GM19240 (cell line): ENCODE measurements at regions not wholly inside any gene's neighbourhood (a gene's known extent, or its start where the extent isn't known, plus 50 kb on each side); places are given as distances from the start of the nearest gene placed in this dataset.

ENCODE experiments used
- DNase-seq: peaks from one replicate; pipeline ENCODE4 v3.0.0; 2011; ENCODE audit warnings: low spot score; ENCODE audit not compliant: insufficient read length

DNA sequence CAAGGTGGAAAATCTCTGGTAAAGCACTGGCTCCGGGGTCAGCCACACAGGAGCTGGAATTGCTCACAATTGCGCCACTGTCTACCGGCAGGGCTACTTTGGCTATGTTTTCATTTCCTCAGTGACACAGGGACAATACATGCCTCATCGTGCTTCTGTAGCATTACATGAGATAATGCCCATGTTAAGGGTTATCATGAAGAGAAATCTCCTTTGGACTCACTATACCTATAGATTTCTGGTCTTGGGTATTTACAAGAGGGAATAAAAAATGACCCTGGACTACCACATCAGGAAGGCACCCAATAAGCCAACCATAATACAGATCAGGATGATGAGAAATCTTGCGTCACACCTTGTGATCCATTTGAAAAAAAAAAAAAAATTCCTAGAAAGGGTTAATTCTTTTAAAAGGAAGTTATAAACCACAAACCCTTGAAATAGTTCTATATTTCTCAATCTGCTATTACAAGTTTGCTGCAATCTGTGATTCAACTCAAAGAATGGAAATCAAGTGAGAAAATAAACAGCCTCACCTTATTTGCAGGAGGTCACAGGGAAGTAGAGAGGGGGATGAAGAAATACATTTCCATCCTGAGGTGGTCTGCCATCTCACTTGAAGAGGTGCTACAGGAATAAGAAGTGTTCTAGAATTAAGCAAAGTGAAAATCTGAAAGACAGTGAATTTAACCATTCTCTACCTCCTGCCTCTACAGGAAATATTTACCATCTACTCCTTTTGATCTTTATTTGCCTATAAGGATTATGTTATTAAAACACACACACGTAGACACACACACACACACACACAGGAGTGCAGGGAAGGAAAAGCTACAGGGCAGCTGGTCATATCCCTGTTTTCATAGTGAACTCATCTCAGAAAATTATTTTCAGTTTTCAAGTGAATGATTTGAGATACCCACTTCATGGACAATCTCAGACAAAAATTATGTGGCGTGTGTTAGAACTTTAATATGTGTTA lies 231.3 kb upstream of the CELF2 start:
- DNase-seq: no peak

DNA sequence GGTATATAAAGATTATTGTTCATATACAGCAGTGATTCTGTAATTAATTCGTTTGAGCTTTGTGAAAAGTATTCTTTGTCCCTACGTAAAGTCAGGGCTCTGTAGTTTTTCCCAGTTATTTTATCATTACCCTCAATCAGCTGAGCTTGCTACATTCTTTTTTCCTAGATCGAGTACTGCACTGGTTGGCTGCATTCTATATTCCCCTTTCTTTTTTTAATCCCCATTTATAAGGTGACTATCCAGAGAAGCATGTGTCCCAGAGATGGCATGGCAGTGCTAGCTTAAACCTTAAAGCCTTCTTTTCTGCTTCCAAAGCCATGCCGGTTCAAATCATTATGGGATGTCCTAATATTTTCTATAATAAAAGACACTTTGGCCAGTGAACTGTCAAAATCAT lies 230.1 kb upstream of the CELF2 start:
- no peak for DNase-seq

DNA sequence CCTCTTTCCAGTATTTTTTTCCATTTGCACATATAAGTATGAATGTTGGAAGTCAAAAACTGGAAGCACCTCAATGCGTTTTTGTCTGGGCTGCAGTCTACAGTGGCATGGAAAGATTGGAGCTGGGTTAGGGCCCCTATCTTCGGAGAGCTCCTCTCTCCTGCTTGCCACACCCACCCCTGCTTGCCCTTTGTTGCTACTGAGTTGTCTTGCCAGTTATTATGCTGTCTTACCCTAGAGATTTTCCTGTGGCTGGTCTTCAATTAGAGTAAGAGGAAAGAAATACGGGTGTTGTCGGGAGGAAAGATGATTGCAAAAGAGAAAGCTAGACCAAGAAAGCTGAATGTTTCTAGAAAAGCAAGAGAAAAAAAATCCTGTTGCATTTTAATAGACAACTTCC lies 228.9 kb upstream of the CELF2 start:
- no peak for DNase-seq

DNA sequence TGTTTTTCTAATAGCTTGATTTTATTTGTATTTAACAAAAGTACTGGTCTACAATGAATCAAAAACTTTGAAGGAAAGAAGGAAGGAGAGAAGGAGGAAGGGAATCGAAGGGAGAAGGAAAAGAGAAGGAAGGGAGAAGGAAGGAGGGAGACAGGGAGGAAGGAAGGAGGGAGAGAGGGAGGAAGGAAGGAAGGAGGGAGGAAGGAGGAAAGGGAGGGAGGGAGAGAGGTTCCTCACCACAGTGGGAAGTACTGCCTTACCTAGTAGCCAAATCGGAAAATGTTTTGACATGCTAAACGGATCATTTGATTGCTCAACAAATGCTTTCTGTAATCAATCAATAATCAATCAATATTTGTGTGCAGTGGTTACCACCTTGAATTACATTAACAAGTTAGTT lies 225.8 kb upstream of the CELF2 start:
- no peak for DNase-seq

DNA sequence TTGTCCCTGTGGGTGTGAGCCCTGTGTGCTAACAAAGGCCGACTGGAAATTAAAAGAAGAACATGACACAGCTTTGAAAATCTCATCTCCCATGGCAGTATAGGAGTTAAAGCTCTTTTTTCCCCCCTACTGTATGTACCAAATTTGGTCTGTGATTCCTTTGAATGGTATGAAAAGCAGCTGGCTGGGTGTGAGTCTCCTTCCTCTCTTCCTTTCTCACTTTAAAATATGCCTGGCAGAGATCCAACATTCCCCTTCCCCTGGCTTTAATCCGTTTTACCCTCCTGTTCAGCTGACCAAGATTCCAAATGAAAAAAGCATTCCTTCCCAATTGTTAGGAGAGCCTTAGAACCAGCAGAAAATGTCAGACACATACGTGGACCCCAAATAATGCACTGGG lies 225.0 kb upstream of the CELF2 start:
- no peak for DNase-seq

DNA sequence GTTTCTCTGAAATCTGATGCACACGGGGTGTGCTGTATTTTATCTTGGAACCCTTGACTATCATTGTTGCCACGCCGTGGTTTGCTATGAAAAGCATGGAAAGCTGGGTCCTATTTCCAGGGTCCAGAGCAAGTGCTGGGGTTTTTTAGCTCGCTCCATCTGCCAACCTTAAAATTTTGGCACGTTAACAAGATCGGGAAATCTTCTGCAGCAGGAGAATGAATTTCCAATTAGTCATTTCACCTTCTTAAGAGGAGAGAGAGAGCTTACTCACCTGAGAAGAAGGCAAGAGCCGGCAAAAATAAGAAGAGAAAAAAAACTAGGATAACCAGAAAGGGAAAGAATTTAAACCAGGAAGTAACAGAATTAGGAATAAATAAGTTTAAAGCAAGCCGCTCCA lies 223.6 kb upstream of the CELF2 start:
- no peak for DNase-seq

DNA sequence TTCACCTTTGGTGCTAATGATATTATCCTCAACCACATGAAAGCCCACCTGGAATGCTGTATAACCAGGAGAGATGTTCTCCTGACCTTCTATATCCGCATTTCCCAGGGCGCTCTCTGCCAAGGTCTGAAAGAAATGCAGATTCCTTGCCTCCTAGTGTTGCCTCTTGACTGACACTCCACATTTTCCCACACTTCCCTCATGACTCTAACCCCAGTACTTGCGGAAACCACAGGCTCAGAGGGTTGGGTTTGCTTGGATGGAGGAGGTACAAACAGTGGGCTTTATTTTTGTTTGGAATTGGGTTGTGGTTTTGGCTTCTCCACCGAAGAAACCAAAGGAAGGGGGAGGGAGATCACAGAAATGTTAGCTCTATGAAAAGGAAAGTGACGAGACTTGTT lies 222.9 kb upstream of the CELF2 start:
- no peak for DNase-seq

DNA sequence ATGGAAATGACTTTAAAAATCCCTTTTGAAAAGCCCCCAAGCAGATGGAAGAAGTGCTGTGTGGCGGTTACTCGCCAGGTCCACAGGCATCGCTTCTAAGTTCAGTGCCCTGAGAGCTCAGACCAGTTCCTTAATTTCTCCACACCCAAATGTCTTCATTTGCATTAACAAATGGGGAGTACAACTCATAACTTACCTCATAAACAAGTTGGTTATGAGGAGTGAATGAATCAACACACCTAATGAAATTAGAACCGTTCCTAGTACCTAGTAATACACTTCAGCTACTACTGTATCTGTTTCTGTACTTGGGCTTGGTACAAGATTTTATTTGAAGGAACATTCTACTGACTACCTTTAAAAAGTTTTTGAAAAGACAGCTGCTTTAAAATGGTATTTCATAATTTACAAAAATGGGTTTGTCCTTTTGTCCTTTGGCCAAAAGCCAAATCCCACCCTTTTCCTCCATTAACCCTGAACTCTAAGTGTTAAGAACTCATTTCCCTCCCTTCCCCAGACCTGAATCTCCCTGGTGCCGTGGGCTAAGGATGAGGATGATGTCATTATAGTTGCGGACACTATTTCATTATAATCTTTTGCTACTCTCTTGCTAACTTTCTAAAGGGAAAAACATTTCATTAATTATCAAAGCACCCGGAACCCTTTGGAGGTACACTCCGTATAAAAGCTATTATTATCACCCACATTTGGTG lies 221.5 kb upstream of the CELF2 start:
- no peak for DNase-seq

DNA sequence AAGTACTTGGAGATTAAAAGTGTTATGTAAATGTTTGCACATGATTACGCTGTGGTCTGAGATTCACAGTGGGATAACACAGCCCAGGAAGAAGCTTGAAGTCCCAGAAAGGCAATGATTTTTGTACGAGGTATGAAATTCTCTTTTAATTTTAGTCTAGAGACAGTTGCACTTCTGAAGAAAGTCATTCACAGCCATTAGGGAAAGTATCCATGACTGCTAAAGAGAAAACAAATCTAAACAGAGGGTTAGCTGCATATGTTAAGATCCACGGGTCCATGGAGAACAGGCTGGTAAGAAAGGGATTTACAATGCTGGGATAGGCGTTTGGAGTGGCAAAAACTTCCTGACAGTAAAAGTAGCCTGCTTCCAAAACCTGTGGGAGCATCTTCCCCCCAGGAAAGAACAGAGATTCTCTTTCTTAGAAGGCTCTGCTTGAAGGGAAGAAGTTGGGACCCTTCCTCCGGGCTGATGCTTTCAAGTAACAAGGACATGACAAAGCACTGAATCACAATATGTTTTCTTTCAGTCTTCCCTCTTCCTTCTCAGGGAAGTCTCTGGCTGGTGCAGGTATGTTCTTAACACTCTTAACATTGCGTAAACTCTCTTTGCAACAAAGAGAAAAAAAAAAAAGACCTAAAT lies 220.8 kb upstream of the CELF2 start:
- no peak for DNase-seq

DNA sequence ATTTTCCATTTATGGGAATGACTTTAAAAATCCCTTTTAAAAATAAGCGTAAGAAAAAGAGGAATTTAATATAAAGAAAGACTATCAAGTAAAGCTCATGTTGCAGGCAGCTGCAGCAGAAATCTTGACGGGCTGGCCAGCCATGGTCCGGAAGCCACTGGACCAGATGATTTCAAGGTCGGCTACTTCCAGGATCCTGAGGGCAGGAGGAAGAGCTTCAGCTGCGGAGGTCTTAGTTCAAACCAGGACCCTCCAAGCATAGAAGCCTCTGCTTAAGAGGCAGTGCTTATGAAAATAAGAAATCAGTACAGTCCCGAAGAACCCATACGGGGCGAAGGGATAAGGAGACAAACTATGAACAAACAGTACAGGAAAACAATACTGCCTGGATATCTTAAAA lies 220.2 kb upstream of the CELF2 start:
- DNase-seq: no peak

DNA sequence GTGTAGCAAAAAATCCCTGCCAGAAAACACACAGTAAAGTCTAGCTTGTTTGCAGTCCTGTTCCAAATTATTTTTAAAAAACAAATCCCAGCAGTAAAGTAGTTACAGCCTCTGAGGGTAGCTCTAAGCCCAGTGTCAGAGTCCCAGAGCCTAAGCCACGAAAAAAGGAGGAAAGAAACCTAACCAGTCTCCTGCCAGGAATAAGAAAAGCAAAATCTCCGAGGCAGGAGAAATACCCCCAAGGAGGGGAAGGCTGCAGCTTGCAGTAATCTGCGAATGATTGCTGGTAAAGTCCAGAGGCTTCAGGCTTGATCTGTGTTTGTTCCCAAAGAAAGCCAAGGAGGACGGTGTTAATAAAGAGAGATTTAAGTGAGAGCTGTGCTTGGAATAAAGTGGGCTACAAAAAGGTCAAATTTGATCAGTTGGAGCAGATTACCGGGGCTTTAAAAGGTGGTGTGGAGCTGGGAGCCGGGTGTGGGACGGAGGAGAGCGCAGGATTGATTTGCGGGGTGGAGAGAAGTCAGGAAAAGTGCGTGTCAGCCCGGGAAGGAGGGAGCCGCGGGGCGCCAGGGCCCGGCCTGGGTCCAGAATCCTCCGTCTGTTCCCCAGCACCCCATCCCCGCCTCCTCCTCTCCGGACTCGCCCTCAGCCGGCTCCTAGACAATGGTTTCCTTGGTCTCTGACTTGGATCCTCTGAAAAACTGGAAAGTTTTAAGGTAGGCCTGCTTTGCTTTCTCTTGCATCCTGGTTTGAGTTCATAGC lies 219.4 kb upstream of the CELF2 start:
- no peak for DNase-seq

DNA sequence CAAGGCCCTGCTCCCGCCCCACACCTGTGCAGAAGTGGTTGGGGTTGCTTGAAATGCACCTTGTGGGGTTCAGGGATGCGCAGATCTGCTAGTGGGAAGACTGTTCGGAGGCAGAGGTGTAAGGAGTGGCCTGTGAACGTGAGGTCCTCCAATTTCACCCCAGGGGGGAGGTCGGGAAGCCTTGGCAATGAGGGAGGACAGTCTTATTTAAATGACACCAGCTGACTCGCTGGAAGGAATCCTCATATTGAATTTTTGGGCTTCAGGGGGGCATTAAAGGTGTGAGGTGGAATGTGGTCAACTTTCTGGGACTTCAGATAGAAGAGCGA lies 218.8 kb upstream of the CELF2 start:
- DNase-seq: no peak

DNA sequence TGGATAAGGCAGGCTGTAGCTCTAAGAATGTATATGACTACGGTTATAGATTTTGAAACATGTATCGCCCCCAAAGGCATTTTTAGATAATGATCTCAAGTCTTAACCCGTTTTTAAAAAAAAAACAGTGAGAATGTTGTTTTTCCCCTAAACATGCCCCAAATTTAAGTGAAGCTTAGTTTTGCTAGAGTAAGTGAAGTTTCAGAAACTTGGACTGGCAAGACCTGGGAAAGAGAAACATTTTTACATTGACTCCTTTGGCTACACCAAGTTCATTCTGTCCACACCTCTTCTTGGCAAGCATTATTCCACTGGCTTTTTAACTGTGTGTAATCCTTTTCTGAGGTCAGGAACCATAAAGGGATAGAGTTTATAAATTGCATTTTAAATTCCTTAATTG lies 216.7 kb upstream of the CELF2 start:
- DNase-seq: no peak

DNA sequence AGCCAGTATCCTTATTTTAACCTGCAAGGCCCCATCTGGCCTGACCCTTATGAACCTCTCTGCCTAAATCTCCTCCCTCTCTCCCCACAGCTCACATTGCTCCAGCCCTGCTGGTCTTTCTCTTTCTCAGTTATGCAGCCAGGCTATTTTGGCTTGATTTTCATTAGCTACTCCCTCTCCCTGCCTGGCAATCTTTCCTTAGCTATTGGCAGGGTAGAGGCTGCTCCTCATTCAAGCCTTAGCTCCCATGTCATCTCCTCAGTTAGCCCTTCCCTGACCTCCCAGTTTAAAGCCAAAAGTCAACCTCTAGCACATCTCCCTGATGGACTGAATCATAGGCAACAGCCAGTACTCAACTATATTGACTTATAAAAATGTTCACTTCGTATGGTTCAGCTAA lies 214.4 kb upstream of the CELF2 start:
- no peak for DNase-seq

DNA sequence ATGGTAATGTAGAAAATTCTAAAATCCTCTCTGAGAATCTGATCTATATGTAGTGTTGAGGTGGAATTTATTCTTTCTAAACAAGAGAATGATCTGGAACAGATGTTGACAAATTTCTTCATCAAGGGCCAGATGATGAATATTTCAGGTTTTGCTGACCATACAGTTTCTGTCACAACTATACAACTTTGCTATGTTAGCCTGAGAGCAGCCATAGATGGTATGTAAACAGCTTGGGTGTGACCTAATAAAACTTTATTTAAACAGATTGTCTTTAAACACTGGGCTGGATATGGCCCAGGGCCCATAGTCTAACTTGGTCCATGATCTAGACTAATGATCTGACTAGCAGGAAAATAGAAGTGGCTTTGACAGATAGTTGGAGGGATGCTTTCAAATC lies 213.6 kb upstream of the CELF2 start:
- no peak for DNase-seq

DNA sequence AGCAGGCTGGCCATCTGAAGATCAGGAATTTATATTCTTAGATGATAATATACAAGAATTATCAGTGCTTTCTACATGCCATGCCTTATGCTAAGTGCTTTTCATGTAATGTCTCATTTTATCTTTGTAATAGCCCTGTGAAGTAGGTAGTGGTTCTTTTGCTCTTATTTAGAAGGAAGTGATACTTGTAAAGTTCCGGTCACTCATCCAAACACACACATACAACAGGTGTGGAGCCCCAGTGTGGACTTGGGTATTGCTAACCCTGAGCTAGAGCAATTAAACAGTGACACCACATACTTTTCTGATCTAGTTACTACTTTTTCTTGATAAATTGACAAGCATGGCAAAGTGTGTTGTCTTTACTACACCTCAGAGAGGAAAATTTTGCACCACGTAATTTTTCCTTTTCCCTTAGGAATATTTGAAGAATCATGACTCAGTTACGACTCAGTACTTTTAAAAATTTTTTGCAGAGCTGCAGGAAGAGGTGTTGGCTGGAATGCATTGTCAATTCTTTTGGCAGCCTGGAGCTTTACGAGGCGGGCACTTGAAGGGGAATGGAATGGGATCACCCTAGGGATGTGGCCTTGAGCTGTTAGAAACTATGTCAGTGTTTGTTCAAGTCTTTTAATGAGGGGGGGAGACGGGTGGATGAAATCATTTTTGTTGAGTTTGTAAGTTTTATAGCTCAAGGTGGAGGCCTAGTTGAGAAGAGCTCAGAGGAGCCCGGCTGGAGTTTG lies 212.5 kb upstream of the CELF2 start:
- DNase-seq: no peak

DNA sequence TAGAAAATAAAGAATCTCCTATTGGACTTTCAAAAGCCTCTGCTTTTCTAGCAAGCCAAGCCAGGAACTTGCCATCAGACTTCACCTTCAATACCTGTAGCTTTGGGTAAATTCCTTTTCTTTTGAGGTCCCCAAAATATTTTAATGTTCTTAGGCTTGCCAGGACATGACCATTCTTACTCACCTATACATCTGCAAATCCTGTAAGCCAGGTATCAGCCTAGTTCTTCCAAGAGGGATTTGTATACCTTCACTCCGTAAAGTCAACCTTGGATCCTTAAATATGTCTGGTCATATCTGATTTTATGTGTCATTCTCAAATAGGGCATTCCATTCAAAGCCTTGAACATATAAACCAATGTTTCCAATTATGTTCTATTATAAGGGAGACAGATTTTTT lies 210.6 kb upstream of the CELF2 start:
- DNase-seq: no peak

DNA sequence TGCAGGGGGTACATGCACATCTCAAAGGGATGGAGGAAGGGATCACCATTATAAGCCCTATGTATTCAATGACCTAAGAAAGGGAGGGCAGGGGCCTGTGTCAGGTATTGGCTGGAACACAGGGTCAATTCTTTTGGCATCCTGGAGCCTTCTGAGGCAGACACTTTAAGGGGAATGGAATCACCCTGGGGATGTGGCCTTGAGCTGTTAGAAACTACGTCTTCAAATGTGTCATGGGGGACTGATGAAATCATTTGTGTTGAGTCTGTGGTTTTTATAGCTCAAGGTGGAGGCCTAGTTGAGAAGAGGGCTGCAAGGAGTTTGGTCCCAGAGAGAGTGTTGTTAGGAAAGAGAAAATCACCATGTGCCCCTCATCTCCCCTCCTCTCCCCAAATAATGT lies 206.1 kb upstream of the CELF2 start:
- DNase-seq: no peak

DNA sequence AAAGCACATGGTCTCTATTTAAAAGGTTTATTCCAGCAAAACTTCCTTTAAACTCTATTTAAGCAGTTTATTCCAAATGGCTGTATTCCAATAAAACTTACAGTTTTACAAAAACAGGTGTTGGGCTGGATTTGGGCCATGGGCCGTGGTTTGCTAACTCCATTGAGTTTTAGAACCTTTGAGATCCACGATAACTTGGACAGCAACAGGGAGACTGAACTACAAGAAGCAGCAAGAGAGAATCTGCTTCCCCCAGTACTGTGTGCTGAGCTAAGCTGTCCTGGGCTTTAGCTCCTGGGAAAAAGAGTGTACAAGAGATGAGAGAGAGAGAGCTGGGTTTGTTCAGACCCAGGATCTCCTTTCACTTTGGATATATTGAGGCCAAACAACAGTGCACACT lies 204.0 kb upstream of the CELF2 start:
- no peak for DNase-seq

DNA sequence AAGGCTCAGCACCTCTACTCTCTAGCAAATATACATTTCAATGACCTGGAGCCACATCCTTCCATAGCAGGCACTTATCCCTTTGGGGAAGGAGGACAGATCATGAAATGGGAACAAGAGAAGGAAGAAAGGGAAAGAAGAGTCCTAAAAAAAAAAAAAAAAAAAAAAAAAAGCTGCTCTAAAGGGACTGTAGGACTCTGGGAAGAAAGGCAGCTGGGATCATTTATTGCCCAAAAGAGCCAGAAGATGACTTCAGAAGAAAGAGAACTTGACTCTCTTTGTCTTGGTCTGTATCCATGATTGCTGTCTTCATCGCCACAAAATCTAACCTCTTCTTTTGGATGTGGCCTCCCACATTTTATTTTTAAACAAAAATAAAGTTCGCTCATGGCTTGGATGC lies 203.6 kb upstream of the CELF2 start:
- no peak for DNase-seq

DNA sequence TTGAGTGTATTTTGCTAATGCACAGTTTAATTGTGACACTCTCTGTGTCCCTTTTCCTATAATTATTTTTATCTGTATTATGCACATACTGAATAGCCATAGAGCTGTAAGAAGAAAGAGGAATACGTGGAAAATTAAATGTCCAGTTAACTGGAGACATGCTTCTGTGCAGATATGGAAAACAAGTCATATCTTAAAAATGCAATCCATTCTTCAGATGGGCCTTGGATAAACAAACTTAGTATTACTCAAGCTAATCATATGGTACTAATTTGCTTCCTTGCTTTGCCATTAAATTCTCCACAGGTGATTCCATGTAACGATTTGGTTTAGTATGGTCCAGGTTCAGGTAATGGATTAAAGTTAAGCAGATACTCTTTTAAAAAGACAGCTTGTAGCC lies 201.2 kb upstream of the CELF2 start:
- DNase-seq: no peak
